Endothelial cell of umbilical vein (primary cell): ENCODE measurements at regions not wholly inside any gene's neighbourhood (a gene's known extent, or its start where the extent isn't known, plus 50 kb on each side); places are given as distances from the start of the nearest gene placed in this dataset.

Experiments
- BruUV-seq: library from RNA; stranded (reverse); fragments of 400-500 nt; replicated peaks from 2 replicates; lab custom pipeline; 2021; lab: Mats Ljungman, UMichigan
- CTCF ChIA-PET: fragments of 300-600, 350-600 bp; sonication (Branson Sonifier 250); formaldehyde crosslinking; loops from one replicate; lab custom pipeline; 2021; ENCODE audit warnings: antibody characterized with exemption, inconsistent platforms; lab: Charles Lee
- POLR2A ChIA-PET: fragments of 300-600, 350-600 bp; sonication (Branson Sonifier 250); formaldehyde crosslinking; loops from one replicate; lab custom pipeline; 2021; ENCODE audit warnings: antibody characterized with exemption, inconsistent platforms; lab: Charles Lee
- DNase-seq: peaks from one replicate; pipeline ENCODE4 v3.0.0-alpha.2; 2011; ENCODE audit warnings: low read depth, low spot score
- FAIRE-seq: peaks from 2 replicates; lab custom pipeline; 2011; peaks lifted over from hg19 to GRCh38; lab: Jason Lieb, UNC
- H2AFZ ChIP-seq: 2 replicates; pipeline ENCODE4 v1.6.0; 2012; ENCODE audit warnings: low read depth, low read length, control low read depth, inconsistent platforms
- H3K27ac ChIP-seq: 2 replicates; pipeline ENCODE4 v1.5.1; 2011; ENCODE audit warnings: low read depth, mild to moderate bottlenecking, control low read depth, low read length, moderate library complexity; ENCODE audit not compliant: insufficient read depth
- H3K27me3 ChIP-seq, 2 experiments: 2 replicates each; pipeline versions ENCODE4 v1.6.0 to v1.6.1; 2011; ENCODE audit warnings: low read length in 2 of 2, mixed read lengths in 1 of 2; ENCODE audit not compliant: control insufficient read depth in 2 of 2, insufficient read depth in 2 of 2
- H3K36me3 ChIP-seq, 2 experiments: 2 replicates in 1 of 2; 3 replicates in 1 of 2; pipeline ENCODE4 v1.5.1; 2011; ENCODE audit warnings: low read length in 2 of 2, mild to moderate bottlenecking in 1 of 2, moderate library complexity in 1 of 2; ENCODE audit not compliant: control insufficient read depth in 2 of 2, insufficient read depth in 2 of 2; ENCODE audit errors: extremely low read depth in 1 of 2
- H3K4me1 ChIP-seq: 3 replicates; pipeline ENCODE4 v1.5.1; 2011; ENCODE audit warnings: mild to moderate bottlenecking, low read length; ENCODE audit not compliant: control insufficient read depth, insufficient read depth; ENCODE audit errors: extremely low read depth
- H3K4me2 ChIP-seq: 2 replicates; pipeline ENCODE4 v1.6.1; 2011; ENCODE audit warnings: low read length, control low read depth, mixed read lengths; ENCODE audit not compliant: insufficient read depth
- H3K4me3 ChIP-seq, 3 experiments: fragments of 200-600 bp in 1 of 3; sonication (generic), shearing (Covaris generic) in 1 of 3; replicated peaks in 1 of 3; 2 replicates each; pipeline ENCODE4 v1.5.1; 2011 to 2016; ENCODE audit warnings: control low read depth in 3 of 3, low read length in 3 of 3, mild to moderate bottlenecking in 2 of 3, inconsistent platforms in 1 of 3, low read depth in 1 of 3, moderate library complexity in 1 of 3; ENCODE audit not compliant: insufficient read depth in 1 of 3
- H3K79me2 ChIP-seq: 2 replicates; pipeline ENCODE4 v1.6.0; 2012; ENCODE audit warnings: low read length, inconsistent platforms; ENCODE audit not compliant: control insufficient read depth, insufficient read depth
- H3K9ac ChIP-seq: replicated peaks from 2 replicates; pipeline ENCODE3; 2011; ENCODE audit warnings: low read length, control low read depth; ENCODE audit not compliant: insufficient read depth; ENCODE audit errors: extremely low read depth
- H3K9me1 ChIP-seq: replicated peaks from 3 replicates; pipeline ENCODE4 v1.6.0; 2011; ENCODE audit warnings: mild to moderate bottlenecking, low read length; ENCODE audit not compliant: control insufficient read depth, insufficient read depth; ENCODE audit errors: extremely low read depth
- H3K9me3 ChIP-seq: replicated peaks from 2 replicates; pipeline ENCODE4 v1.5.1; 2012; ENCODE audit warnings: low read length, inconsistent platforms; ENCODE audit not compliant: control insufficient read depth, insufficient read depth
- H4K20me1 ChIP-seq: replicated peaks from 2 replicates; pipeline ENCODE3; 2011; ENCODE audit warnings: mild to moderate bottlenecking, low read length; ENCODE audit not compliant: control insufficient read depth, insufficient read depth; ENCODE audit errors: extremely low read depth
- EZH2 ChIP-seq: IDR thresholded peaks from 2 replicates; pipeline ENCODE4 v1.6.1; 2012; ENCODE audit warnings: borderline replicate concordance, low read depth, mild to moderate bottlenecking, moderate library complexity, low read length, inconsistent platforms; ENCODE audit not compliant: severe bottlenecking
- FOS ChIP-seq: IDR thresholded peaks from 2 replicates; pipeline ENCODE4 v1.6.1; 2011; ENCODE audit warnings: mild to moderate bottlenecking, low read length, moderate library complexity, borderline replicate concordance; ENCODE audit not compliant: insufficient read depth
- GATA2 ChIP-seq: IDR thresholded peaks from 2 replicates; pipeline ENCODE4 v1.7.0; 2011; ENCODE audit warnings: low read depth, mild to moderate bottlenecking, moderate library complexity, mixed read lengths, low read length; ENCODE audit not compliant: insufficient read length, insufficient read depth
- MAX ChIP-seq: IDR thresholded peaks from 2 replicates; pipeline ENCODE4 v1.6.1; 2011; ENCODE audit not compliant: insufficient read depth, insufficient read length
- POLR2A ChIP-seq: IDR thresholded peaks from 2 replicates; pipeline ENCODE4 v1.6.1; 2012; ENCODE audit warnings: low read depth, mild to moderate bottlenecking, control low read depth, low read length
- POLR2AphosphoS5 ChIP-seq: IDR thresholded peaks from 2 replicates; pipeline ENCODE4 v1.6.1; 2012; ENCODE audit warnings: low read depth, mild to moderate bottlenecking, control low read depth, low read length, moderate library complexity; ENCODE audit not compliant: insufficient read depth
- dilution Hi-C: fragments of 300-500 bp; cut with MboI; formaldehyde crosslinking; loops from one replicate; pipeline ENCODE4 v1.15.0; 2019; ENCODE audit warnings: low sequenced_read_pairs; ENCODE audit not compliant: extremely low pct_ligation_motif_present
- intact Hi-C: fragments of 100-400 bp; cut with micrococcal nuclease; formaldehyde crosslinking; loops from one replicate; pipeline ENCODE4 v1.10.0; 2022
- TF ChIP-seq, protein P1 (sequence below), 2 donors: IDR thresholded peaks; 1 replicate in 1 of 2; 2 replicates in 1 of 2; pipeline ENCODE4 v1.5.1; 2011; ENCODE audit warnings: low read length in 2 of 2, mild to moderate bottlenecking in 2 of 2, moderate library complexity in 2 of 2, control low read depth in 1 of 2, inconsistent platforms in 1 of 2, low read depth in 1 of 2; ENCODE audit not compliant: insufficient read depth in 1 of 2; ENCODE audit errors: extremely low read depth in 1 of 2

GRCh38 chr10:31605426-31605825 is 286.4 kb downstream of the ZEB1 start:
- CTCF ChIA-PET, result no interaction called here
- Histone ChIP-seq H3K4me3 (no peak overlapping the region), H3K4me2 (no peak overlapping the region), H3K4me1 (peaks cover 5% of the 10 kb centered on the region), H4K20me1 (no peaks in the 10 kb centered on the region), H3K36me3 (no peaks in the 10 kb centered on the region), H3K27me3 (peaks cover 3 to 8% of the 10 kb centered on the region in 2 experiments), H3K9me1 (no peaks in the 10 kb centered on the region), H3K9me3 (no peaks in the 10 kb centered on the region), H3K27ac (no peak overlapping the region), H3K79me2 (no peaks in the 10 kb centered on the region), H3K9ac (no peak overlapping the region), H2AFZ (no peak overlapping the region)
- FAIRE-seq (no peak), DNase-seq (no peak)
- dilution Hi-C loops (no loop called here), intact Hi-C loops (no loop called here)
- no peak for TF ChIP-seq GATA2
- POLR2A ChIA-PET, result no interaction called here
- BruUV-seq, result no TSS peak

GRCh38 chr10:31604646-31605170 is 285.7 kb downstream of the ZEB1 start:
- CTCF ChIA-PET, result interaction anchor here (1.3 kb wide), 1 partner anchor 166 kb away, joined by 5 read pairs; no protein-coding TSS in a partner anchor
- no peaks in the 10 kb centered on the region for H4K20me1 ChIP-seq
- H3K4me1 ChIP-seq, result peaks cover 5% of the 10 kb centered on the region
- no TSS peak for BruUV-seq
- no peak overlapping the region for H3K4me2 ChIP-seq
- no peak for TF ChIP-seq POLR2AphosphoS5
- no peak for TF ChIP-seq FOS
- TF ChIP-seq POLR2A, result no peak
- TF ChIP-seq, protein P1, sequence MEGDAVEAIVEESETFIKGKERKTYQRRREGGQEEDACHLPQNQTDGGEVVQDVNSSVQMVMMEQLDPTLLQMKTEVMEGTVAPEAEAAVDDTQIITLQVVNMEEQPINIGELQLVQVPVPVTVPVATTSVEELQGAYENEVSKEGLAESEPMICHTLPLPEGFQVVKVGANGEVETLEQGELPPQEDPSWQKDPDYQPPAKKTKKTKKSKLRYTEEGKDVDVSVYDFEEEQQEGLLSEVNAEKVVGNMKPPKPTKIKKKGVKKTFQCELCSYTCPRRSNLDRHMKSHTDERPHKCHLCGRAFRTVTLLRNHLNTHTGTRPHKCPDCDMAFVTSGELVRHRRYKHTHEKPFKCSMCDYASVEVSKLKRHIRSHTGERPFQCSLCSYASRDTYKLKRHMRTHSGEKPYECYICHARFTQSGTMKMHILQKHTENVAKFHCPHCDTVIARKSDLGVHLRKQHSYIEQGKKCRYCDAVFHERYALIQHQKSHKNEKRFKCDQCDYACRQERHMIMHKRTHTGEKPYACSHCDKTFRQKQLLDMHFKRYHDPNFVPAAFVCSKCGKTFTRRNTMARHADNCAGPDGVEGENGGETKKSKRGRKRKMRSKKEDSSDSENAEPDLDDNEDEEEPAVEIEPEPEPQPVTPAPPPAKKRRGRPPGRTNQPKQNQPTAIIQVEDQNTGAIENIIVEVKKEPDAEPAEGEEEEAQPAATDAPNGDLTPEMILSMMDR (IDR thresholded peaks at IDR 0.05; ENCODE audit: extremely low read depth in 1 of 2, insufficient read depth in 1 of 2, low read depth in 1 of 2, low read length in 2 of 2), result no peak
- TF ChIP-seq MAX, result no peak
- no peak for TF ChIP-seq EZH2
- no peak overlapping the region for H3K4me3 ChIP-seq
- H3K9ac ChIP-seq, result no peak overlapping the region
- no peak for DNase-seq
- intact Hi-C loops, result loop anchor here (5.0 kb wide), 1 partner anchor 72 kb away; no protein-coding TSS in a partner anchor
- no peak overlapping the region for H3K27ac ChIP-seq
- H3K27me3 ChIP-seq, result peaks cover 8 to 9% of the 10 kb centered on the region in 2 experiments
- H2AFZ ChIP-seq, result no peak overlapping the region
- no peaks in the 10 kb centered on the region for H3K9me3 ChIP-seq
- no peaks in the 10 kb centered on the region for H3K79me2 ChIP-seq
- POLR2A ChIA-PET, result no interaction called here
- no peak for FAIRE-seq
- H3K36me3 ChIP-seq, result no peaks in the 10 kb centered on the region
- H3K9me1 ChIP-seq, result no peaks in the 10 kb centered on the region
- dilution Hi-C loops, result no loop called here
